ENCODE measurements at regions not wholly inside any gene's neighbourhood (a gene's known extent, or its start where the extent isn't known, plus 50 kb on each side); places are given as distances from the start of the nearest gene placed in this dataset.

- TF ChIP-seq CTCF (IDR thresholded peaks at IDR 0.05) (no peak), EP300 (IDR thresholded peaks at IDR 0.05) (no peak)
Measured at GRCh38 chr3:191120447-191121298, 78.4 kb upstream of the OSTN start.
